CD4-positive, alpha-beta T cell treated with Interleukin-17A for 4 hours (primary cell): ENCODE measurements at regions not wholly inside any gene's neighbourhood (a gene's known extent, or its start where the extent isn't known, plus 50 kb on each side); places are given as distances from the start of the nearest gene placed in this dataset.

ENCODE experiments used
- DNase-seq: peaks from one replicate; pipeline ENCODE4 v3.0.0-alpha.2; 2020; ENCODE audit warnings: mixed read lengths

GRCh38 chr4:157957905-157958304 lies 214.9 kb downstream of the GASK1B start:
- no peak for DNase-seq

- DNase-seq = no peak
These were observed 230.8 kb downstream of the GASK1B start for GRCh38 chr4:157942017-157942416.

- DNase-seq = no peak
These were observed 238.7 kb downstream of the GASK1B start for GRCh38 chr4:157934151-157934550.

- DNase-seq = no peak
These were observed 239.9 kb downstream of the GASK1B start for GRCh38 chr4:157932936-157933335.

- no peak for DNase-seq
These were observed 243.3 kb downstream of the GASK1B start for GRCh38 chr4:157929486-157929885.

GRCh38 chr4:157918036-157918832 lies 254.6 kb downstream of the GASK1B start:
- no peak for DNase-seq

GRCh38 chr4:157912212-157912611 lies 260.6 kb downstream of the GASK1B start:
- no peak for DNase-seq

GRCh38 chr4:157911662-157912061 lies 261.2 kb downstream of the GASK1B start:
- no peak for DNase-seq

- DNase-seq = no peak
These were observed 264.1 kb downstream of the GASK1B start for GRCh38 chr4:157908691-157909090.

GRCh38 chr4:157908031-157908430 lies 264.8 kb downstream of the GASK1B start:
- DNase-seq = no peak

- DNase-seq = no peak
These were observed 265.4 kb downstream of the GASK1B start for GRCh38 chr4:157907226-157907946.

- DNase-seq = no peak
These were observed 273.8 kb downstream of the GASK1B start for GRCh38 chr4:157898836-157899605.

- DNase-seq = no peak
These were observed 274.9 kb downstream of the GASK1B start for GRCh38 chr4:157897855-157898370.

GRCh38 chr4:157896726-157897125 lies 276.1 kb downstream of the GASK1B start:
- DNase-seq = no peak

- DNase-seq = no peak
These were observed 277.6 kb downstream of the GASK1B start for GRCh38 chr4:157895205-157895604.

GRCh38 chr4:157889788-157890187 lies 283.0 kb downstream of the GASK1B start:
- DNase-seq = no peak

GRCh38 chr4:157888281-157888680 lies 284.5 kb downstream of the GASK1B start:
- DNase-seq = no peak

- no peak for DNase-seq
These were observed 285.5 kb downstream of the GASK1B start for GRCh38 chr4:157887316-157887715.

- DNase-seq = no peak
These were observed 286.2 kb downstream of the GASK1B start for GRCh38 chr4:157886645-157887044.

GRCh38 chr4:157885811-157886210 lies 287.0 kb downstream of the GASK1B start:
- DNase-seq = no peak

- no peak for DNase-seq
These were observed 289.9 kb downstream of the GASK1B start for GRCh38 chr4:157882901-157883300.

GRCh38 chr4:157880761-157881160 lies 292.1 kb downstream of the GASK1B start:
- no peak for DNase-seq

- DNase-seq = no peak
These were observed 318.0 kb downstream of the GASK1B start for GRCh38 chr4:157854819-157855218.
